Head of caudate nucleus (tissue), 42 donors: ENCODE measurements at regions not wholly inside any gene's neighbourhood (a gene's known extent, or its start where the extent isn't known, plus 50 kb on each side); places are given as distances from the start of the nearest gene placed in this dataset.

ENCODE experiments used
- DNase-seq, 42 donors: peaks; one replicate each; pipeline versions ENCODE4 v3.0.0 to v3.0.0-alpha.2; 2020 to 2021; ENCODE audit warnings: mixed read lengths in 7 of 42
- intact Hi-C: fragments of 100-400 bp; cut with DNase I; formaldehyde crosslinking; loops from one replicate; pipeline ENCODE4 v1.15.0; 2022

- intact Hi-C loops: no loop called here
- DNase-seq: no peak
These were observed 114.4 kb upstream of the OSMR start for GRCh38 chr5:38731461-38731860.

- peak in 1 of 42 donors; percentile 42 for DNase-seq
- intact Hi-C loops: no loop called here
These were observed 111.5 kb upstream of the OSMR start for GRCh38 chr5:38734353-38734752.

- no peak for DNase-seq
- intact Hi-C loops: no loop called here
These were observed 109.7 kb upstream of the OSMR start for GRCh38 chr5:38736089-38736488.

- DNase-seq: peak in 1 of 42 donors; percentile 24
- intact Hi-C loops: no loop called here
These were observed 107.8 kb upstream of the OSMR start for GRCh38 chr5:38737976-38738375.

- intact Hi-C loops: no loop called here
These were observed 106.7 kb upstream of the OSMR start for GRCh38 chr5:38739011-38739704.

GRCh38 chr5:38739705-38740045 lies 106.1 kb upstream of the OSMR start:
- no peak for DNase-seq
- intact Hi-C loops: no loop called here

More at GRCh38 chr5:38739011-38739704, 106.7 kb upstream of the OSMR start:
- DNase-seq: peak in 1 of 42 donors; percentile 34

GRCh38 chr5:38742821-38743220 lies 103.0 kb upstream of the OSMR start:
- no peak for DNase-seq
- intact Hi-C loops: no loop called here

- no peak for DNase-seq
- intact Hi-C loops: no loop called here
These were observed 102.2 kb upstream of the OSMR start for GRCh38 chr5:38743562-38743961.

- intact Hi-C loops: no loop called here
- DNase-seq: peak in 17 of 42 donors; percentile 11 to 66 (median 32)
These were observed 99.7 kb upstream of the OSMR start for GRCh38 chr5:38745836-38746732.

- DNase-seq: no peak
- intact Hi-C loops: no loop called here
These were observed 96.0 kb upstream of the OSMR start for GRCh38 chr5:38749861-38750260.

- no peak for DNase-seq
These were observed 94.7 kb upstream of the OSMR start for GRCh38 chr5:38751103-38751502.

GRCh38 chr5:38752012-38752536 lies 93.7 kb upstream of the OSMR start:
- intact Hi-C loops: no loop called here
- no peak for DNase-seq

More at GRCh38 chr5:38751103-38751502, 94.7 kb upstream of the OSMR start:
- intact Hi-C loops: no loop called here

GRCh38 chr5:38752622-38753021 lies 93.2 kb upstream of the OSMR start:
- no peak for DNase-seq
- intact Hi-C loops: no loop called here

GRCh38 chr5:38753141-38753540 lies 92.7 kb upstream of the OSMR start:
- no peak for DNase-seq
- intact Hi-C loops: no loop called here

- intact Hi-C loops: no loop called here
- no peak for DNase-seq
These were observed 92.0 kb upstream of the OSMR start for GRCh38 chr5:38753776-38754175.

GRCh38 chr5:38755181-38755580 lies 90.6 kb upstream of the OSMR start:
- intact Hi-C loops: no loop called here
- DNase-seq: no peak

GRCh38 chr5:38756068-38756467 lies 89.7 kb upstream of the OSMR start:
- intact Hi-C loops: no loop called here
- no peak for DNase-seq

GRCh38 chr5:38757451-38758245 lies 88.2 kb upstream of the OSMR start:
- intact Hi-C loops: no loop called here
- DNase-seq: peak in 3 of 42 donors; percentile 13 to 44 (median 27)

GRCh38 chr5:38758774-38759600 lies 86.8 kb upstream of the OSMR start:
- intact Hi-C loops: no loop called here
- no peak for DNase-seq
